ENCODE measurements at regions not wholly inside any gene's neighbourhood (a gene's known extent, or its start where the extent isn't known, plus 50 kb on each side); places are given as distances from the start of the nearest gene placed in this dataset.

GRCh38 chr12:76234741-76235140, 113.5 kb downstream of the BBS10 start:
- no peak overlapping the region for H3K4me3 ChIP-seq (ENCODE audit: low read depth in 1 of 2, low read length in 2 of 2)
- H3K9me3 ChIP-seq (ENCODE audit: control insufficient read depth in 2 of 2, insufficient read depth in 1 of 2, low read depth in 1 of 2, low read length in 1 of 2), result no peaks in the 10 kb centered on the region
- no peaks in the 10 kb centered on the region for H3K36me3 ChIP-seq (ENCODE audit: control insufficient read depth in 2 of 2, insufficient read depth in 2 of 2, low read length in 1 of 2)
- 96 to 100% methylated on average over 2 of the region's 2 CpGs for WGBS, 2 donors
- no peaks in the 10 kb centered on the region for H3K27me3 ChIP-seq (ENCODE audit: control insufficient read depth in 1 of 2, insufficient read depth in 2 of 2, low read length in 2 of 2)
- no peak overlapping the region for H3K27ac ChIP-seq (ENCODE audit: low read depth in 2 of 2, low read length in 1 of 2)
- H3K4me1 ChIP-seq (ENCODE audit: control insufficient read depth in 2 of 2, insufficient read depth in 2 of 2, low read length in 1 of 2), result no peaks in the 10 kb centered on the region

- Histone ChIP-seq H3K9me3 (ENCODE audit: control insufficient read depth in 2 of 2, insufficient read depth in 1 of 2, low read depth in 1 of 2, low read length in 1 of 2) (no peaks in the 10 kb centered on the region), H3K36me3 (ENCODE audit: control insufficient read depth in 2 of 2, insufficient read depth in 2 of 2, low read length in 1 of 2) (no peaks in the 10 kb centered on the region), H3K27me3 (ENCODE audit: control insufficient read depth in 1 of 2, insufficient read depth in 2 of 2, low read length in 2 of 2) (no peaks in the 10 kb centered on the region), H3K4me3 (ENCODE audit: low read depth in 1 of 2, low read length in 2 of 2) (no peak overlapping the region), H3K27ac (ENCODE audit: low read depth in 2 of 2, low read length in 1 of 2) (no peak overlapping the region), H3K4me1 (ENCODE audit: control insufficient read depth in 2 of 2, insufficient read depth in 2 of 2, low read length in 1 of 2) (no peaks in the 10 kb centered on the region)
- 92 to 96% methylated on average over 2 of the region's 2 CpGs for WGBS, 2 donors
These were observed 116.2 kb downstream of the BBS10 start for GRCh38 chr12:76232013-76232412.

GRCh38 chr12:76226956-76227355, 121.3 kb downstream of the BBS10 start:
- Histone ChIP-seq H3K27me3 (ENCODE audit: control insufficient read depth in 1 of 2, insufficient read depth in 2 of 2, low read length in 2 of 2) (no peaks in the 10 kb centered on the region), H3K27ac (ENCODE audit: low read depth in 2 of 2, low read length in 1 of 2) (no peak overlapping the region), H3K36me3 (ENCODE audit: control insufficient read depth in 2 of 2, insufficient read depth in 2 of 2, low read length in 1 of 2) (no peaks in the 10 kb centered on the region), H3K4me3 (ENCODE audit: low read depth in 1 of 2, low read length in 2 of 2) (no peak overlapping the region), H3K4me1 (ENCODE audit: control insufficient read depth in 2 of 2, insufficient read depth in 2 of 2, low read length in 1 of 2) (no peaks in the 10 kb centered on the region), H3K9me3 (ENCODE audit: control insufficient read depth in 2 of 2, insufficient read depth in 1 of 2, low read depth in 1 of 2, low read length in 1 of 2) (no peaks in the 10 kb centered on the region)
- WGBS, 2 donors, result 60 to 75% methylated on average over 1 of the region's 1 CpG

- Histone ChIP-seq H3K4me1 (ENCODE audit: control insufficient read depth in 2 of 2, insufficient read depth in 2 of 2, low read length in 1 of 2) (no peaks in the 10 kb centered on the region), H3K27me3 (ENCODE audit: control insufficient read depth in 1 of 2, insufficient read depth in 2 of 2, low read length in 2 of 2) (no peaks in the 10 kb centered on the region), H3K36me3 (ENCODE audit: control insufficient read depth in 2 of 2, insufficient read depth in 2 of 2, low read length in 1 of 2) (no peaks in the 10 kb centered on the region), H3K9me3 (ENCODE audit: control insufficient read depth in 2 of 2, insufficient read depth in 1 of 2, low read depth in 1 of 2, low read length in 1 of 2) (no peaks in the 10 kb centered on the region), H3K27ac (ENCODE audit: low read depth in 2 of 2, low read length in 1 of 2) (no peak overlapping the region), H3K4me3 (ENCODE audit: low read depth in 1 of 2, low read length in 2 of 2) (no peak overlapping the region)
- WGBS, 2 donors, result 71 to 75% methylated on average over 4 of the region's 4 CpGs
These were observed 121.8 kb downstream of the BBS10 start for GRCh38 chr12:76226397-76226796.

- H3K36me3 ChIP-seq (ENCODE audit: control insufficient read depth in 2 of 2, insufficient read depth in 2 of 2, low read length in 1 of 2), result no peaks in the 10 kb centered on the region
- no peaks in the 10 kb centered on the region for H3K9me3 ChIP-seq (ENCODE audit: control insufficient read depth in 2 of 2, insufficient read depth in 1 of 2, low read depth in 1 of 2, low read length in 1 of 2)
- H3K4me1 ChIP-seq (ENCODE audit: control insufficient read depth in 2 of 2, insufficient read depth in 2 of 2, low read length in 1 of 2), result no peaks in the 10 kb centered on the region
- H3K4me3 ChIP-seq (ENCODE audit: low read depth in 1 of 2, low read length in 2 of 2), result no peak overlapping the region
- no peak overlapping the region for H3K27ac ChIP-seq (ENCODE audit: low read depth in 2 of 2, low read length in 1 of 2)
- no peaks in the 10 kb centered on the region for H3K27me3 ChIP-seq (ENCODE audit: control insufficient read depth in 1 of 2, insufficient read depth in 2 of 2, low read length in 2 of 2)
These were observed 124.3 kb downstream of the BBS10 start for GRCh38 chr12:76223869-76224268.

- no peak overlapping the region for H3K4me3 ChIP-seq (ENCODE audit: low read depth in 1 of 2, low read length in 2 of 2)
- H3K27me3 ChIP-seq (ENCODE audit: control insufficient read depth in 1 of 2, insufficient read depth in 2 of 2, low read length in 2 of 2), result no peaks in the 10 kb centered on the region
- no peaks in the 10 kb centered on the region for H3K9me3 ChIP-seq (ENCODE audit: control insufficient read depth in 2 of 2, insufficient read depth in 1 of 2, low read depth in 1 of 2, low read length in 1 of 2)
- no peaks in the 10 kb centered on the region for H3K36me3 ChIP-seq (ENCODE audit: control insufficient read depth in 2 of 2, insufficient read depth in 2 of 2, low read length in 1 of 2)
- no peak overlapping the region for H3K27ac ChIP-seq (ENCODE audit: low read depth in 2 of 2, low read length in 1 of 2)
- no peaks in the 10 kb centered on the region for H3K4me1 ChIP-seq (ENCODE audit: control insufficient read depth in 2 of 2, insufficient read depth in 2 of 2, low read length in 1 of 2)
- 32 to 39% methylated on average over 1 of the region's 1 CpG for WGBS, 2 donors
These were observed 127.2 kb downstream of the BBS10 start for GRCh38 chr12:76220980-76221379.

GRCh38 chr12:76219806-76220205, 128.4 kb downstream of the BBS10 start:
- Histone ChIP-seq H3K4me1 (ENCODE audit: control insufficient read depth in 2 of 2, insufficient read depth in 2 of 2, low read length in 1 of 2) (no peaks in the 10 kb centered on the region), H3K27ac (ENCODE audit: low read depth in 2 of 2, low read length in 1 of 2) (no peak overlapping the region), H3K27me3 (ENCODE audit: control insufficient read depth in 1 of 2, insufficient read depth in 2 of 2, low read length in 2 of 2) (no peaks in the 10 kb centered on the region), H3K4me3 (ENCODE audit: low read depth in 1 of 2, low read length in 2 of 2) (no peak overlapping the region), H3K36me3 (ENCODE audit: control insufficient read depth in 2 of 2, insufficient read depth in 2 of 2, low read length in 1 of 2) (no peaks in the 10 kb centered on the region), H3K9me3 (ENCODE audit: control insufficient read depth in 2 of 2, insufficient read depth in 1 of 2, low read depth in 1 of 2, low read length in 1 of 2) (no peaks in the 10 kb centered on the region)
- 73 to 75% methylated on average over 1 of the region's 1 CpG for WGBS, 2 donors

- Histone ChIP-seq H3K36me3 (ENCODE audit: control insufficient read depth in 2 of 2, insufficient read depth in 2 of 2, low read length in 1 of 2) (no peaks in the 10 kb centered on the region), H3K27me3 (ENCODE audit: control insufficient read depth in 1 of 2, insufficient read depth in 2 of 2, low read length in 2 of 2) (no peaks in the 10 kb centered on the region), H3K4me3 (ENCODE audit: low read depth in 1 of 2, low read length in 2 of 2) (no peak overlapping the region), H3K4me1 (ENCODE audit: control insufficient read depth in 2 of 2, insufficient read depth in 2 of 2, low read length in 1 of 2) (no peaks in the 10 kb centered on the region), H3K27ac (ENCODE audit: low read depth in 2 of 2, low read length in 1 of 2) (no peak overlapping the region), H3K9me3 (ENCODE audit: control insufficient read depth in 2 of 2, insufficient read depth in 1 of 2, low read depth in 1 of 2, low read length in 1 of 2) (no peaks in the 10 kb centered on the region)
- WGBS, 2 donors, result 59 to 62% methylated on average over 8 of the region's 8 CpGs
These were observed 131.4 kb downstream of the BBS10 start for GRCh38 chr12:76216585-76217472.

- Histone ChIP-seq H3K36me3 (ENCODE audit: control insufficient read depth in 2 of 2, insufficient read depth in 2 of 2, low read length in 1 of 2) (no peaks in the 10 kb centered on the region), H3K9me3 (ENCODE audit: control insufficient read depth in 2 of 2, insufficient read depth in 1 of 2, low read depth in 1 of 2, low read length in 1 of 2) (peaks cover 0 to 3% of the 10 kb centered on the region in 2 donors), H3K4me3 (ENCODE audit: low read depth in 1 of 2, low read length in 2 of 2) (no peak overlapping the region), H3K27ac (ENCODE audit: low read depth in 2 of 2, low read length in 1 of 2) (no peak overlapping the region), H3K4me1 (ENCODE audit: control insufficient read depth in 2 of 2, insufficient read depth in 2 of 2, low read length in 1 of 2) (no peaks in the 10 kb centered on the region), H3K27me3 (ENCODE audit: control insufficient read depth in 1 of 2, insufficient read depth in 2 of 2, low read length in 2 of 2) (no peaks in the 10 kb centered on the region)
These were observed 123.6 kb upstream of the NAP1L1 start for GRCh38 chr12:76208129-76208528.

GRCh38 chr12:76206677-76207072, 122.2 kb upstream of the NAP1L1 start:
- Histone ChIP-seq H3K4me1 (ENCODE audit: control insufficient read depth in 2 of 2, insufficient read depth in 2 of 2, low read length in 1 of 2) (no peaks in the 10 kb centered on the region), H3K4me3 (ENCODE audit: low read depth in 1 of 2, low read length in 2 of 2) (no peak overlapping the region), H3K9me3 (ENCODE audit: control insufficient read depth in 2 of 2, insufficient read depth in 1 of 2, low read depth in 1 of 2, low read length in 1 of 2) (peaks cover 0 to 3% of the 10 kb centered on the region in 2 donors), H3K36me3 (ENCODE audit: control insufficient read depth in 2 of 2, insufficient read depth in 2 of 2, low read length in 1 of 2) (no peaks in the 10 kb centered on the region), H3K27ac (ENCODE audit: low read depth in 2 of 2, low read length in 1 of 2) (no peak overlapping the region), H3K27me3 (ENCODE audit: control insufficient read depth in 1 of 2, insufficient read depth in 2 of 2, low read length in 2 of 2) (no peaks in the 10 kb centered on the region)
- 85 to 87% methylated on average over 5 of the region's 5 CpGs for WGBS, 2 donors
